Gastroesophageal sphincter (tissue), 3 donors: ENCODE measurements at regions not wholly inside any gene's neighbourhood (a gene's known extent, or its start where the extent isn't known, plus 50 kb on each side); places are given as distances from the start of the nearest gene placed in this dataset.

Experiments
- CTCF ChIP-seq, 4 experiments: fragments of 200-600 bp in 2 of 4; fragments of 450-650 bp in 2 of 4; sonication (generic) in 1 of 4; IDR thresholded peaks; one replicate each; pipeline ENCODE4 v1.5.1; 2017 to 2019; ENCODE audit warnings: antibody characterized with exemption in 4 of 4, mild to moderate bottlenecking in 2 of 4, moderate library complexity in 2 of 4
- POLR2A ChIP-seq, 2 donors: fragments of 450-650 bp; IDR thresholded peaks; one replicate each; pipeline ENCODE4 v1.6.1; 2017; ENCODE audit warnings: antibody characterized with exemption in 2 of 2, mild to moderate bottlenecking in 2 of 2, moderate library complexity in 1 of 2
- POLR2AphosphoS5 ChIP-seq: sonication (generic); formaldehyde crosslinking; IDR thresholded peaks from one replicate; pipeline ENCODE4 v1.6.1; 2017; ENCODE audit warnings: antibody characterized with exemption

- TF ChIP-seq CTCF (IDR thresholded peaks at IDR 0.05) (no peak), POLR2AphosphoS5 (no peak), POLR2A (IDR thresholded peaks at IDR 0.05) (no peak)
Observed at GRCh38 chr12:9337656-9338055, 129.5 kb upstream of the PZP start.
